ENCODE measurements at regions not wholly inside any gene's neighbourhood (a gene's known extent, or its start where the extent isn't known, plus 50 kb on each side); places are given as distances from the start of the nearest gene placed in this dataset.

DNA sequence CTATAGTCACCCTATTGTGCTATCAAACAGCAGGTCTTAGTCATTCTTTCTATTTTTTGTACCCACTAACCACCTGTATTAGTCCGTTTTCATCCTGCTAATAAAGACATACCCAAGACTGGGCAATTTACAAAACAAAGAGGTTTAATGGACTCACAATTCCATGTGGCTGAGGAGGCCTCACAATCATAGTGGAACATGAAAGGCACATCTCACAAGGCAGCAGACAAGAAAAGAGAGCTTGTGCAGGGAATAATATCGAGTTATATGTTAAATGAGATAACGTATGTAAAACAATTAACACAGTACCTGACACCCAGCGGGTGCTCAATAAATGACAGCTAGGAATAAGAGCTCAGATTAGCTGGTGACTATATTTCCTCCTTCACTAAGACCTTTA, 88.1 kb upstream of the WDR44 start:
- intact Hi-C loops (cut with micrococcal nuclease) = loop anchor here (10.0 kb wide), 1 partner anchor 1763 kb away; no protein-coding TSS in a partner anchor
- ATAC-seq (ENCODE audit: low read depth) (no peak), DNase-seq (no peak)
- H3K27ac Mint-ChIP-seq = no peak overlapping the region
- H3K36me3 Mint-ChIP-seq (ENCODE audit: low read depth) = no peaks in the 10 kb centered on the region
- H3K4me3 Mint-ChIP-seq = no peak overlapping the region
- CTCF ChIA-PET = interaction anchor here (0.6 kb wide), 1 partner anchor 10 kb away, joined by 5 read pairs; no protein-coding TSS in a partner anchor
- no peaks in the 10 kb centered on the region for H3K4me1 Mint-ChIP-seq
- no peaks in the 10 kb centered on the region for H3K9me3 Mint-ChIP-seq
- POLR2A ChIA-PET = no interaction called here
- peaks cover 3% of the 10 kb centered on the region for H3K27me3 Mint-ChIP-seq
- no peak for TF ChIP-seq CTCF (IDR thresholded peaks at IDR 0.05)

DNA sequence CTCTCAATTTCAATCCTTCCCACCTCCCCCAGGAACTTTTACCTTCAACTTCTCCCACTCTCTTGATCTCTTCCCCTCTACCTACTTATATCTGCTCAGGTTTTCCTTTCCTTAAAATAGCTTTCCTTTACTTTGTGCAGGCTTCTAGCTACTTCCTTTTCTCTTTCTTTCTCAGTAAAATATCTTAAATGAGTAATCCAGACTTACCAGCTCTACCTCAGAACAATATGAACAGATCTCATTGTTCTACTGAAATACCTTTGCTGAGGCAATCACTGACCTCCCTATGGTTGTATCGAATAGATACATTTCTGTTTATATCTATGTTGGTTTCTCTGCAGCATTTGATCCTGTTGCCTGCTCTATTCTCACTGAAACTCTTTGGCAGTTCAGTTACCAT, 86.7 kb upstream of the WDR44 start:
- H3K9me3 Mint-ChIP-seq = no peaks in the 10 kb centered on the region
- CTCF ChIA-PET = no interaction called here
- no peak overlapping the region for H3K27ac Mint-ChIP-seq
- peaks cover 3% of the 10 kb centered on the region for H3K27me3 Mint-ChIP-seq
- H3K36me3 Mint-ChIP-seq (ENCODE audit: low read depth) = no peaks in the 10 kb centered on the region
- no peak overlapping the region for H3K4me3 Mint-ChIP-seq
- intact Hi-C loops (cut with micrococcal nuclease) = loop anchor here (10.0 kb wide), 1 partner anchor 1764 kb away; no protein-coding TSS in a partner anchor
- no peak for DNase-seq
- no peak for TF ChIP-seq CTCF (IDR thresholded peaks at IDR 0.05)
- ATAC-seq (ENCODE audit: low read depth) = no peak
- POLR2A ChIA-PET = no interaction called here
- H3K4me1 Mint-ChIP-seq = no peaks in the 10 kb centered on the region

DNA sequence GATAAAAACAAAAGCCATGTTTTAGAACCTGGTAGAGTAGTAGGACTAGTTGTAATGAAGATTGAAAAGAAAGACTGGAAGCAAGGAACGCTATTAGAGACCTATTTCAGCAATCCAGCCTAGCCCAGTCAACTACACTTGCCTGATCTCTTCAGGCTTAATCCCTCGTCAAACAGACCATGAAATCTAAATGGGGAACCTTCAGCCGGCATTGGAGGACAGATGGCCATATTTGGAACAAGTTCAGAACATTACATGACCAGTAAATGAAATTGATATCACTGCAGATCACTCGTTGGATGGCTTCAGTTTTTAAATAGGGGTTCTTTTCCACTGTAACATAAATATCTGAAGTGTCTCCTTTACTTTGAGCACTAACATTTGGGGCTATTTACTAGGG, 84.8 kb upstream of the WDR44 start:
- H3K36me3 Mint-ChIP-seq (ENCODE audit: low read depth) = no peaks in the 10 kb centered on the region
- H3K27ac Mint-ChIP-seq = no peak overlapping the region

GRCh38 chrX:118271775-118272174, 74.1 kb upstream of the WDR44 start:
- Mint-ChIP-seq H3K9me3 (no peaks in the 10 kb centered on the region), H3K4me3 (no peak overlapping the region), H3K4me1 (no peaks in the 10 kb centered on the region), H3K36me3 (ENCODE audit: low read depth) (no peaks in the 10 kb centered on the region), H3K27me3 (no peaks in the 10 kb centered on the region), H3K27ac (no peak overlapping the region)
- ChIA-PET CTCF (no interaction called here), POLR2A (no interaction called here)
- no peak for ATAC-seq (ENCODE audit: low read depth)
- DNase-seq = no peak
- intact Hi-C loops (cut with micrococcal nuclease) = no loop called here
- no peak for TF ChIP-seq CTCF (IDR thresholded peaks at IDR 0.05)

More for the DNA sequence above, 84.8 kb upstream of the WDR44 start:
- Mint-ChIP-seq H3K4me1 (no peaks in the 10 kb centered on the region), H3K27me3 (peaks cover 3% of the 10 kb centered on the region), H3K9me3 (no peaks in the 10 kb centered on the region), H3K4me3 (no peak overlapping the region)
- ATAC-seq (ENCODE audit: low read depth) (no peak), DNase-seq (no peak)
- CTCF ChIA-PET = no interaction called here
- POLR2A ChIA-PET = no interaction called here
- intact Hi-C loops (cut with micrococcal nuclease) = no loop called here
- no peak for TF ChIP-seq CTCF (IDR thresholded peaks at IDR 0.05)

DNA sequence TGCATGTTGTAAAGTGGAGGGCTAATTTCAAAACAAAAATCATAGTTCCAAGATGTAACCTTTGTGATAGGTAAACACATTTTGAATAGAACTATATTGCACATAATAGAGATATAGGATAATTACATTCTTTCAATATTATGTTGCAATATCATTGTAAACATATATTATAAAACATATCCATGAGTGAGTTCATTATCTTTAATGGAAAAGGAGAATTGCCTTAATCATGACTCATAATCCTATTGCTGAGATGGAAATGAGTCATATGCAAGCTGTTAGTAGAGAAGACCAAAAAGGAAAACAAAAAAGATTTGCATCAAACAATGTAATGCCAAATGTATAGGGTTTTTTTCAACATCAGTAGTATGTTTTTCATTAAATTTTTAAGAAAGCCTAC, 73.7 kb upstream of the WDR44 start:
- no peak overlapping the region for H3K27ac Mint-ChIP-seq
- H3K4me1 Mint-ChIP-seq = no peaks in the 10 kb centered on the region
- ATAC-seq (ENCODE audit: low read depth) (no peak), DNase-seq (no peak)
- no peak overlapping the region for H3K4me3 Mint-ChIP-seq
- ChIA-PET POLR2A (no interaction called here), CTCF (no interaction called here)
- TF ChIP-seq CTCF (IDR thresholded peaks at IDR 0.05) = no peak
- intact Hi-C loops (cut with micrococcal nuclease) = no loop called here
- H3K27me3 Mint-ChIP-seq = no peaks in the 10 kb centered on the region
- no peaks in the 10 kb centered on the region for H3K36me3 Mint-ChIP-seq (ENCODE audit: low read depth)
- no peaks in the 10 kb centered on the region for H3K9me3 Mint-ChIP-seq

All from activated B cell treated with CpG ODN at 0.5 μM for 24 hours (primary cell).